Neural crest cell (in vitro differentiated cells): ENCODE measurements at regions not wholly inside any gene's neighbourhood (a gene's known extent, or its start where the extent isn't known, plus 50 kb on each side); places are given as distances from the start of the nearest gene placed in this dataset.

Experiments
- DNase-seq: peaks from one replicate; pipeline ENCODE4 v3.0.0; 2021; ENCODE audit warnings: low read depth, mixed read lengths, low spot score
- H3K27ac Mint-ChIP-seq: one replicate; pipeline ENCODE4 v1.8.0; 2021; ENCODE audit warnings: mild to moderate bottlenecking, mixed read lengths; ENCODE audit not compliant: unreplicated experiment
- H3K27me3 Mint-ChIP-seq: 2 replicates; pipeline ENCODE4 v1.8.0; 2021; ENCODE audit warnings: low read depth, mild to moderate bottlenecking, mixed read lengths
- H3K36me3 Mint-ChIP-seq: 2 replicates; pipeline ENCODE4 v1.8.0; 2021; ENCODE audit warnings: low read depth, mild to moderate bottlenecking, mixed read lengths
- H3K4me1 Mint-ChIP-seq: 2 replicates; pipeline ENCODE4 v1.8.0; 2021; ENCODE audit warnings: mixed read lengths
- H3K4me3 Mint-ChIP-seq: one replicate; pipeline ENCODE4 v1.8.0; 2021; ENCODE audit warnings: mild to moderate bottlenecking, mixed read lengths
- H3K9me3 Mint-ChIP-seq: 2 replicates; pipeline ENCODE4 v1.8.0; 2021; ENCODE audit warnings: mixed read lengths
- TF ChIP-seq, protein P1 (sequence below): fragments of 200-600 bp; sonication (generic); conservative IDR thresholded peaks from 2 replicates; pipeline ENCODE4 v1.5.0; 2021; ENCODE audit warnings: antibody characterized with exemption, mild to moderate bottlenecking

- no peak for DNase-seq
- no peaks in the 10 kb centered on the region for H3K4me1 Mint-ChIP-seq
- H3K4me3 Mint-ChIP-seq = no peak overlapping the region
These were observed 88.8 kb upstream of the ENPP6 start for GRCh38 chr4:184306470-184306869.

GRCh38 chr4:184300816-184301215, 83.1 kb upstream of the ENPP6 start:
- H3K27me3 Mint-ChIP-seq = no peaks in the 10 kb centered on the region
- peaks cover 17% of the 10 kb centered on the region for H3K4me1 Mint-ChIP-seq
- TF ChIP-seq, protein P1, sequence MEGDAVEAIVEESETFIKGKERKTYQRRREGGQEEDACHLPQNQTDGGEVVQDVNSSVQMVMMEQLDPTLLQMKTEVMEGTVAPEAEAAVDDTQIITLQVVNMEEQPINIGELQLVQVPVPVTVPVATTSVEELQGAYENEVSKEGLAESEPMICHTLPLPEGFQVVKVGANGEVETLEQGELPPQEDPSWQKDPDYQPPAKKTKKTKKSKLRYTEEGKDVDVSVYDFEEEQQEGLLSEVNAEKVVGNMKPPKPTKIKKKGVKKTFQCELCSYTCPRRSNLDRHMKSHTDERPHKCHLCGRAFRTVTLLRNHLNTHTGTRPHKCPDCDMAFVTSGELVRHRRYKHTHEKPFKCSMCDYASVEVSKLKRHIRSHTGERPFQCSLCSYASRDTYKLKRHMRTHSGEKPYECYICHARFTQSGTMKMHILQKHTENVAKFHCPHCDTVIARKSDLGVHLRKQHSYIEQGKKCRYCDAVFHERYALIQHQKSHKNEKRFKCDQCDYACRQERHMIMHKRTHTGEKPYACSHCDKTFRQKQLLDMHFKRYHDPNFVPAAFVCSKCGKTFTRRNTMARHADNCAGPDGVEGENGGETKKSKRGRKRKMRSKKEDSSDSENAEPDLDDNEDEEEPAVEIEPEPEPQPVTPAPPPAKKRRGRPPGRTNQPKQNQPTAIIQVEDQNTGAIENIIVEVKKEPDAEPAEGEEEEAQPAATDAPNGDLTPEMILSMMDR = no peak
- H3K36me3 Mint-ChIP-seq = no peaks in the 10 kb centered on the region
- H3K4me3 Mint-ChIP-seq = no peak overlapping the region
- DNase-seq = no peak
- H3K27ac Mint-ChIP-seq = no peak overlapping the region
- peaks cover 12% of the 10 kb centered on the region for H3K9me3 Mint-ChIP-seq

More at GRCh38 chr4:184306470-184306869, 88.8 kb upstream of the ENPP6 start:
- no peaks in the 10 kb centered on the region for H3K27me3 Mint-ChIP-seq
- no peaks in the 10 kb centered on the region for H3K36me3 Mint-ChIP-seq
- TF ChIP-seq, protein P1 = no peak
- peaks cover 15% of the 10 kb centered on the region for H3K9me3 Mint-ChIP-seq
- no peak overlapping the region for H3K27ac Mint-ChIP-seq

GRCh38 chr4:184298254-184298653, 80.6 kb upstream of the ENPP6 start:
- TF ChIP-seq, protein P1 = no peak
- peaks cover 21% of the 10 kb centered on the region for H3K4me1 Mint-ChIP-seq
- DNase-seq = no peak
- no peaks in the 10 kb centered on the region for H3K27me3 Mint-ChIP-seq
- H3K4me3 Mint-ChIP-seq = no peak overlapping the region
- peak overlapping the region; percentile 88 for H3K27ac Mint-ChIP-seq
- no peaks in the 10 kb centered on the region for H3K36me3 Mint-ChIP-seq
- H3K9me3 Mint-ChIP-seq = peaks cover 6% of the 10 kb centered on the region

DNA sequence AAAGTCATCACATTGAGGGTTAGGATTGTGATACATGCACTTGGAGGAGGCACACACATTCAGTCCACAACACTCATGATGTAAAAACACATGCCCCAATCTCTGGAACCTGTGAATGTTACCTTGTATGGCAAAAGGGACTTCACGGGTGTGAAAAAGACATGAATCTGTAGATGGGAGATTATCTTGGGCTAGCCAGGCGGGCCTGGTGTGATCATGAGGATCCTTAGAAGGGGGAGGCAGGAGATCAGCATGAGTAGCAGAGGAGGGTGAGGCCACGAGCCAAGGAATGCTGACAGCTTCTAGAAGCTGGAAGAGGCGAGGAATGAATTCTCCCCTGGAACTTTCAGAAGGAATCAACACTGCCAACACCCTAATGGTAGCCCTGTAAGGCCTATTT, 77.5 kb upstream of the ENPP6 start:
- Mint-ChIP-seq H3K4me1 (peaks cover 21% of the 10 kb centered on the region), H3K4me3 (no peak overlapping the region), H3K27ac (no peak overlapping the region), H3K27me3 (no peaks in the 10 kb centered on the region), H3K9me3 (no peaks in the 10 kb centered on the region), H3K36me3 (no peaks in the 10 kb centered on the region)
- no peak for DNase-seq
- TF ChIP-seq, protein P1 = no peak

- H3K36me3 Mint-ChIP-seq = no peaks in the 10 kb centered on the region
- H3K4me3 Mint-ChIP-seq = no peak overlapping the region
- peaks cover 21% of the 10 kb centered on the region for H3K4me1 Mint-ChIP-seq
- no peaks in the 10 kb centered on the region for H3K27me3 Mint-ChIP-seq
- TF ChIP-seq, protein P1 = no peak
- peak overlapping the region; percentile 71 for H3K27ac Mint-ChIP-seq
- H3K9me3 Mint-ChIP-seq = no peaks in the 10 kb centered on the region
- no peak for DNase-seq
These were observed 77.0 kb upstream of the ENPP6 start for GRCh38 chr4:184294606-184295133.
